GM21723 (cell line): ENCODE measurements at regions not wholly inside any gene's neighbourhood (a gene's known extent, or its start where the extent isn't known, plus 50 kb on each side); places are given as distances from the start of the nearest gene placed in this dataset.
"Not testable (repeated sequence)": the region's sequence is repeated elsewhere in the genome, so short reads cannot be mapped to it uniquely, and the experiment has no call there.

Experiments used
- ATAC-seq: cut with Tn5 transposase; IDR thresholded peaks from one replicate; pipeline ENCODE4 v1.9.1; 2021; ENCODE audit warnings: mild to moderate bottlenecking, moderate library complexity; ENCODE audit not compliant: unreplicated experiment

GRCh38 chr10:64924306-64924705 lies 1403.1 kb downstream of the REEP3 start:
- ATAC-seq, result not testable (repeated sequence)

GRCh38 chr10:64952042-64952441 lies 1430.8 kb downstream of the REEP3 start:
- no peak for ATAC-seq

GRCh38 chr10:64956441-64956840 lies 1435.2 kb downstream of the REEP3 start:
- no peak for ATAC-seq

GRCh38 chr10:64959116-64959515 lies 1437.9 kb downstream of the REEP3 start:
- no peak for ATAC-seq

- ATAC-seq, result no peak
These were observed 1438.7 kb downstream of the REEP3 start for GRCh38 chr10:64959883-64960282.

- ATAC-seq, result no peak
These were observed 1452.2 kb downstream of the REEP3 start for GRCh38 chr10:64973391-64973790.

GRCh38 chr10:64976150-64976549 lies 1454.9 kb downstream of the REEP3 start:
- ATAC-seq, result no peak

GRCh38 chr10:64977915-64978314 lies 1456.7 kb downstream of the REEP3 start:
- no peak for ATAC-seq

GRCh38 chr10:64996886-64997285 lies 1475.7 kb downstream of the REEP3 start:
- ATAC-seq, result no peak

- ATAC-seq, result no peak
These were observed 1489.6 kb downstream of the REEP3 start for GRCh38 chr10:65010845-65011244.

GRCh38 chr10:65017523-65017922 lies 1496.3 kb downstream of the REEP3 start:
- no peak for ATAC-seq

- ATAC-seq, result no peak
These were observed 1503.7 kb downstream of the REEP3 start for GRCh38 chr10:65024886-65025285.

GRCh38 chr10:65030263-65030662 lies 1509.1 kb downstream of the REEP3 start:
- no peak for ATAC-seq

GRCh38 chr10:65032867-65033769 lies 1511.9 kb downstream of the REEP3 start:
- no peak for ATAC-seq

GRCh38 chr10:65033957-65034356 lies 1512.8 kb downstream of the REEP3 start:
- no peak for ATAC-seq

- ATAC-seq, result no peak
These were observed 1519.6 kb downstream of the REEP3 start for GRCh38 chr10:65040796-65041195.

GRCh38 chr10:65041307-65041706 lies 1520.1 kb downstream of the REEP3 start:
- ATAC-seq, result no peak

GRCh38 chr10:65042496-65042895 lies 1521.3 kb downstream of the REEP3 start:
- ATAC-seq, result no peak

GRCh38 chr10:65046831-65047230 lies 1525.6 kb downstream of the REEP3 start:
- ATAC-seq, result no peak

GRCh38 chr10:65052111-65052510 lies 1530.9 kb downstream of the REEP3 start:
- ATAC-seq, result not testable (repeated sequence)

GRCh38 chr10:65053397-65053796 lies 1532.2 kb downstream of the REEP3 start:
- not testable (repeated sequence) for ATAC-seq

GRCh38 chr10:65053831-65054351 lies 1532.7 kb downstream of the REEP3 start:
- not testable (repeated sequence) for ATAC-seq
